ENCODE measurements at regions not wholly inside any gene's neighbourhood (a gene's known extent, or its start where the extent isn't known, plus 50 kb on each side); places are given as distances from the start of the nearest gene placed in this dataset.

DNA sequence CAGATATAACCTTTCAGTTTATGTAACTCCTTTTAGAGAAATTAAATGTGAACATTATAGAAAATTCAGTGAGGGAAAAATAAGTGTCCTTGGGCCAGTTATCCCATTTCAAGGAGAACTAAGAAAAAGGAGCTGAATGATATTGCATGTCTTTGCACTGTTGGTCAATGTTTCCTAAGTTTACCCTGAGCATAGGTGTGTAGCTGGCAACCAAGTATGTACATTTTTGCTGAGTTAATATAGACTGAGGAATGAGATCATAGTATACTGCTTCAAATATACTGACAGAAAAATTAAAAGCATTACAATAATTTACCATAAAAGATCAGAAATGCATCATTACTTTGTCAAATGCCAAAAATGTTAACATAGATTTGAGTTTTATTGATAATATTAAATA, 2128.7 kb upstream of the C9orf72 start:
- ChIA-PET CTCF (no interaction called here), POLR2A (no interaction called here)
- no peak for ATAC-seq
- intact Hi-C loops (cut with micrococcal nuclease; ENCODE audit: unreplicated experiment): no loop called here
- Histone ChIP-seq H3K4me3 (ENCODE audit: low read depth in 2 of 2, low read length in 2 of 2) (no peak overlapping the region), H3K36me3 (ENCODE audit: control insufficient read depth, insufficient read depth, low read length) (no peaks in the 10 kb centered on the region), H3K9me3 (ENCODE audit: control insufficient read depth, insufficient read depth, low read depth, low read length) (no peaks in the 10 kb centered on the region), H3K27me3 (ENCODE audit: control insufficient read depth, insufficient read depth, low read length) (no peaks in the 10 kb centered on the region), H3K27ac (ENCODE audit: low read length) (no peak overlapping the region), H3K4me1 (ENCODE audit: control insufficient read depth, insufficient read depth, low read length) (no peaks in the 10 kb centered on the region)
- BruUV-seq (replicated peaks): no TSS peak
- TF ChIP-seq POLR2AphosphoS5 (IDR thresholded peaks at IDR 0.05; ENCODE audit: low read depth, low read length): no peak
- TF ChIP-seq, protein P1, sequence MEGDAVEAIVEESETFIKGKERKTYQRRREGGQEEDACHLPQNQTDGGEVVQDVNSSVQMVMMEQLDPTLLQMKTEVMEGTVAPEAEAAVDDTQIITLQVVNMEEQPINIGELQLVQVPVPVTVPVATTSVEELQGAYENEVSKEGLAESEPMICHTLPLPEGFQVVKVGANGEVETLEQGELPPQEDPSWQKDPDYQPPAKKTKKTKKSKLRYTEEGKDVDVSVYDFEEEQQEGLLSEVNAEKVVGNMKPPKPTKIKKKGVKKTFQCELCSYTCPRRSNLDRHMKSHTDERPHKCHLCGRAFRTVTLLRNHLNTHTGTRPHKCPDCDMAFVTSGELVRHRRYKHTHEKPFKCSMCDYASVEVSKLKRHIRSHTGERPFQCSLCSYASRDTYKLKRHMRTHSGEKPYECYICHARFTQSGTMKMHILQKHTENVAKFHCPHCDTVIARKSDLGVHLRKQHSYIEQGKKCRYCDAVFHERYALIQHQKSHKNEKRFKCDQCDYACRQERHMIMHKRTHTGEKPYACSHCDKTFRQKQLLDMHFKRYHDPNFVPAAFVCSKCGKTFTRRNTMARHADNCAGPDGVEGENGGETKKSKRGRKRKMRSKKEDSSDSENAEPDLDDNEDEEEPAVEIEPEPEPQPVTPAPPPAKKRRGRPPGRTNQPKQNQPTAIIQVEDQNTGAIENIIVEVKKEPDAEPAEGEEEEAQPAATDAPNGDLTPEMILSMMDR (IDR thresholded peaks at IDR 0.05): no peak
- no peak for TF ChIP-seq TCF7L2 (IDR thresholded peaks at IDR 0.05; ENCODE audit: low read depth, low read length)
- TF ChIP-seq SIN3A (IDR thresholded peaks at IDR 0.05; ENCODE audit: borderline replicate concordance, insufficient read depth, low read depth, low read length): no peak
- TF ChIP-seq, protein P2, sequence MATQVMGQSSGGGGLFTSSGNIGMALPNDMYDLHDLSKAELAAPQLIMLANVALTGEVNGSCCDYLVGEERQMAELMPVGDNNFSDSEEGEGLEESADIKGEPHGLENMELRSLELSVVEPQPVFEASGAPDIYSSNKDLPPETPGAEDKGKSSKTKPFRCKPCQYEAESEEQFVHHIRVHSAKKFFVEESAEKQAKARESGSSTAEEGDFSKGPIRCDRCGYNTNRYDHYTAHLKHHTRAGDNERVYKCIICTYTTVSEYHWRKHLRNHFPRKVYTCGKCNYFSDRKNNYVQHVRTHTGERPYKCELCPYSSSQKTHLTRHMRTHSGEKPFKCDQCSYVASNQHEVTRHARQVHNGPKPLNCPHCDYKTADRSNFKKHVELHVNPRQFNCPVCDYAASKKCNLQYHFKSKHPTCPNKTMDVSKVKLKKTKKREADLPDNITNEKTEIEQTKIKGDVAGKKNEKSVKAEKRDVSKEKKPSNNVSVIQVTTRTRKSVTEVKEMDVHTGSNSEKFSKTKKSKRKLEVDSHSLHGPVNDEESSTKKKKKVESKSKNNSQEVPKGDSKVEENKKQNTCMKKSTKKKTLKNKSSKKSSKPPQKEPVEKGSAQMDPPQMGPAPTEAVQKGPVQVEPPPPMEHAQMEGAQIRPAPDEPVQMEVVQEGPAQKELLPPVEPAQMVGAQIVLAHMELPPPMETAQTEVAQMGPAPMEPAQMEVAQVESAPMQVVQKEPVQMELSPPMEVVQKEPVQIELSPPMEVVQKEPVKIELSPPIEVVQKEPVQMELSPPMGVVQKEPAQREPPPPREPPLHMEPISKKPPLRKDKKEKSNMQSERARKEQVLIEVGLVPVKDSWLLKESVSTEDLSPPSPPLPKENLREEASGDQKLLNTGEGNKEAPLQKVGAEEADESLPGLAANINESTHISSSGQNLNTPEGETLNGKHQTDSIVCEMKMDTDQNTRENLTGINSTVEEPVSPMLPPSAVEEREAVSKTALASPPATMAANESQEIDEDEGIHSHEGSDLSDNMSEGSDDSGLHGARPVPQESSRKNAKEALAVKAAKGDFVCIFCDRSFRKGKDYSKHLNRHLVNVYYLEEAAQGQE (IDR thresholded peaks at IDR 0.05; ENCODE audit: insufficient read depth in 1 of 2, low read depth in 2 of 2, low read length in 1 of 2): no peak
- in situ Hi-C loops (cut with HindIII; ENCODE audit: low pct_unique_long_range_greater_than_20kb, low sequenced_read_pairs): no loop called here
- DNase-seq (ENCODE audit: low read depth, low spot score): no peak

DNA sequence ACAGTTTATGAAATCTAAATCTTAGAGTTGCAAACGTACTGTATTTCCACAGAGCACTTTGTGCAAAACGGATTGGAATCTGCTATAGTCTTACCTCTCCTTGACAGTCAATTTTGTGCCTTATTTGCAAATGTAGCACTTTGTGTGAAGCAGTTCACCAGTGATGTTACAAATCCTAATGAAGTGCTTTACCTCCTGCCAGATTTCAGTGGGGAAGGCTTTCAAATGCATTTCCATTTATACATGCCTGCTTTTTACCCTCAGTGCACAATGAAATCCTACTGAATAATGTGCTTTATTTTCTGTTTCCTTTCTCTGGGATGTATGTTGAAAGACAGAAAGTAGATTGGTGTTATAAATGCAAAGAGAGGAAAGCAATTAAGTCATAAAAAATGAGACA, 2141.6 kb upstream of the C9orf72 start:
- CTCF ChIA-PET: no interaction called here
- Histone ChIP-seq H3K9me3 (ENCODE audit: control insufficient read depth, insufficient read depth, low read depth, low read length) (no peaks in the 10 kb centered on the region), H3K4me3 (ENCODE audit: low read depth in 2 of 2, low read length in 2 of 2) (no peak overlapping the region), H3K27ac (ENCODE audit: low read length) (no peak overlapping the region), H3K4me1 (ENCODE audit: control insufficient read depth, insufficient read depth, low read length) (no peaks in the 10 kb centered on the region), H3K36me3 (ENCODE audit: control insufficient read depth, insufficient read depth, low read length) (no peaks in the 10 kb centered on the region), H3K27me3 (ENCODE audit: control insufficient read depth, insufficient read depth, low read length) (no peaks in the 10 kb centered on the region)
- BruUV-seq (replicated peaks): no TSS peak
- in situ Hi-C loops (cut with HindIII; ENCODE audit: low pct_unique_long_range_greater_than_20kb, low sequenced_read_pairs) (no loop called here), intact Hi-C loops (cut with micrococcal nuclease; ENCODE audit: unreplicated experiment) (no loop called here)
- ATAC-seq (no peak), DNase-seq (ENCODE audit: low read depth, low spot score) (no peak)
- TF ChIP-seq TCF7L2 (IDR thresholded peaks at IDR 0.05; ENCODE audit: low read depth, low read length): no peak
- no peak for TF ChIP-seq SIN3A (IDR thresholded peaks at IDR 0.05; ENCODE audit: borderline replicate concordance, insufficient read depth, low read depth, low read length)
- POLR2A ChIA-PET: no interaction called here

DNA sequence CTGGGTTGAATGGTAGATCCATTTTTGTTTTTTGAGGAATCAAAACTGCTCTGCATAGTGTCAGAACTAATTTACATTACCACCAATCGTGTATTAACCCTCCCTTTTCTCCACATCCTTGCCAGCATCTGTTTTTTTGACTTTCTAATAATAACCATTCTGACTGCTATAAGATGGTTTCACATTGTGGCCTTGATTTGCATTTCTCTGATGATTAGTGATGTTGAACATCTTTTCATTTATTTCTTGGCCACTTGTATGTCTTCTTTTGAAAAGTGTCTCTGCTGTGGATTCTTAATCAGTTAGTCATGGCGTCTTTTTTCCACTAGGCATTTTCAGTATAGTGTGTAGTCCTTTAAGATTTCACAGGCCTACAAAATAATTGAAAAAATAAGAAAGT, 2144.3 kb upstream of the C9orf72 start:
- CTCF ChIA-PET: no interaction called here
- DNase-seq (ENCODE audit: low read depth, low spot score): no peak
- Histone ChIP-seq H3K9me3 (ENCODE audit: control insufficient read depth, insufficient read depth, low read depth, low read length) (no peaks in the 10 kb centered on the region), H3K27ac (ENCODE audit: low read length) (no peak overlapping the region), H3K27me3 (ENCODE audit: control insufficient read depth, insufficient read depth, low read length) (no peaks in the 10 kb centered on the region), H3K4me1 (ENCODE audit: control insufficient read depth, insufficient read depth, low read length) (no peaks in the 10 kb centered on the region), H3K4me3 (ENCODE audit: low read depth in 2 of 2, low read length in 2 of 2) (no peak overlapping the region), H3K36me3 (ENCODE audit: control insufficient read depth, insufficient read depth, low read length) (no peaks in the 10 kb centered on the region)
- intact Hi-C loops (cut with micrococcal nuclease; ENCODE audit: unreplicated experiment): no loop called here
- BruUV-seq (replicated peaks): no TSS peak
- TF ChIP-seq, protein P2 (IDR thresholded peaks at IDR 0.05; ENCODE audit: insufficient read depth in 1 of 2, low read depth in 2 of 2, low read length in 1 of 2): no peak
- TF ChIP-seq SIN3A (IDR thresholded peaks at IDR 0.05; ENCODE audit: borderline replicate concordance, insufficient read depth, low read depth, low read length) (no peak), TCF7L2 (IDR thresholded peaks at IDR 0.05; ENCODE audit: low read depth, low read length) (no peak), POLR2AphosphoS5 (IDR thresholded peaks at IDR 0.05; ENCODE audit: low read depth, low read length) (no peak)
- TF ChIP-seq, protein P1 (IDR thresholded peaks at IDR 0.05): no peak
- in situ Hi-C loops (cut with HindIII; ENCODE audit: low pct_unique_long_range_greater_than_20kb, low sequenced_read_pairs): no loop called here
- ATAC-seq: no peak
- POLR2A ChIA-PET: no interaction called here
